Lung microvascular endothelial cell (primary cell): ENCODE measurements at regions not wholly inside any gene's neighbourhood (a gene's known extent, or its start where the extent isn't known, plus 50 kb on each side); places are given as distances from the start of the nearest gene placed in this dataset.
A peak's percentile ranks its signal among the peaks of the same experiment; 100 is the strongest.

ENCODE experiments used
- DNase-seq, 2 donors: peaks; one replicate each; pipeline versions ENCODE4 v3.0.0 to v3.0.0-alpha.2; 2010; ENCODE audit warnings: low read depth in 2 of 2

DNA sequence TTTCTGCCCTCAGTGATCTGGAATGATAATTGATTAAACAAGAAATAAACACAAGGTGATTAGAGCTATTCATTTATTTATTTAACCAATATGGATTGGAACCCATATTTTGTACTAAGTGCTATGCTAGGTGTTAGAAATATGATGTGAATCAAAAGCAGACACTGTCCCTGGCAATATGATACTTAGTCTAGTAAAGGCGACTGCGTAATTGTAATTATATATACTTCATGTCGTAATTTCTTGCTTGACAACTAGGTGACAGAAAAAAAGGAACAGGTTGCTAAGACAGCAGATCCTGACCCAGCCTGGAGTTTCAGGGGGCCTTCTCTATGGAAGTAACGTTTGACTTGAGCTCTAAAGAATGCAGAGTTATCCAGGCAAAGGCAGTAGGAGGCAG lies 236.5 kb upstream of the F9 start:
- DNase-seq, result no peak

DNA sequence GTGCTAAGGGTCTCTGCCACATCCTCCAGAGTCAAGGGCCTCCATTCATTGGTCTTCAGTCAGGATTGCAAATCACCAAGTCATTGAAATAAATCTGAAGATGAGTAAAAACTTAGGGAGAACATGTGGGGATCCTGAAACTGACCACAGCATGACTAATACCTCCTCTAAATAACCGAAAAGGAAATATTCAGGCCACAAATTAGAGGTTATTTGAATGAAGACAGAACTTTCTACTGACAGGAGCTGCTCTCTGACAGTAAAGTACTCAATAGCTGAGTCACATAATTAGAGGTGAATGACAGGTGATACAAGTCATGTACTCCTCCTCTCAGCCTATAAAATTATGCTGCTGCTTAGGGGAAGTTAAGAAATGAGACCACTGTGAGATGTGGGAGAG lies 240.2 kb upstream of the F9 start:
- no peak for DNase-seq

DNA sequence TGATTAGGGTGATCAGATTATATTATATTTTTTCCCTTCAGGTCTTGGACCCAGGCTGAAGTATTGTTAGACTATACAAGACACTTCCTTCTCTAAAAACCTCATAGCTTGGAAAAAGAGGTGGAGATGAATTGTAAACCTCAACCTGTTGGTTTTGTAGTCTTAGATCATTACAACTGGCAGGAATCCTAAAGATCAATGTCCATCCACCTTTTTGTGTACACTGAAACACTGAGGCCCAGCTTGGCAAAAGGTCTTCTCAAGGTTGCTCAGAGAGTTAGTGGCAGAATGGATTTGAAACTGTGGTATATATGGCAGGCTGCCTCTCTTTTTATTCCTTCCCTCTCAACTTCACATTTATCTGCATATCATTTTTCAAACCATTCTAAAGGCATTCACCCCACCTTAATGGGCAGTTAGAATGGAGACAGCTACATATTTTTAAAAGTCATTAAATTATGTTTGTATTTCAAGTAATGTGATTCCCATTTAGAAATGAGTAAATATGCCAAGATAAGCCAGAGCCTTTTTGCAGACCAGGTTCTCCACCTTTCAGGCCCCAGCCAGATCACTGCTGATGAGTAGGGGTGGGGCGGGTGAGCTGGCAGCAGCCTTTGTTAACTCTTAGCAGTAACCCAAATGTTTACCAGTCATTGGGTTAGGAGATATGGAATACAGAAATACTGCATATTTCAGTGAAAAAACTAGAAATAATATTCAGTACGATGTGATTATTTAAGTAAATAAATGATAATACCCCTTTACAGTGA lies 243.2 kb upstream of the F9 start:
- no peak for DNase-seq

DNA sequence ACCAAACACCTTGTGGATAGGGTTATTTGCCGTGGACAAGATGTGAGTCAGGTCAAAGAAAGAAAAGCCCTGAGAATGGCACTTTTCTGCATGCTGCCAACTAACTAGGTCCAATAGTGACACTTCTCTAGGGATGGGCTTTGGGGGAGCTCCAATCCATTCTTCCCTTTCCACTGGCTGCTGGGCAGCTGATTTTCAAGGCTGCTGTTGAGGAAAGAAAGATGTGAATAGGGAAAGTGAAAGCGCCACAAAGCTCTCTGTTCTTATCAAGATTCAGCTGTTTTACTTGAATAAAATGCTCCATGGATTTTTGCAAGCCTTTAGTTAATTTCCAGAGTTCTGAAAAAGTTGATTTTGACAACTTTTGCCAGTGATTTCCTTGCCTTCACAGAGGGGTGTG lies 244.2 kb upstream of the F9 start:
- DNase-seq, result no peak

DNA sequence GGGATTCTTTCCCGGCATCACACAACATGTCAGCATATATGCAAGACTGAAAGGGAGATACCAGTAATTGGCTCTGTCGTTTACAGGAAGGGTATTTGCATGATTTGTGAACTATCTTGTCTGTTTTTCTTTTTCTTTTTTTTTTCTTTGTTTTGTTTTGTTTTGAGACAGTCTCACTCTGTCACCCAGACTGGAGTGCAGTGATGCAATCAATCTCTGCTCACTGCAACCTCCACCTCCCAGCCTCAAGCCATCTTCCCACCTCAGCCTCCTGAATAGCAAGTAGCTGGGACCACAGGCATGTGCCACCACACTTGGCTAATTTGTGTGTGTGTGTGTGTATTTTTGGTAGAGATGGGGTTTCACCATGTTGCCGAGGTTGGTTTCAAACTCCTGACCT lies 262.7 kb upstream of the F9 start:
- no peak for DNase-seq

DNA sequence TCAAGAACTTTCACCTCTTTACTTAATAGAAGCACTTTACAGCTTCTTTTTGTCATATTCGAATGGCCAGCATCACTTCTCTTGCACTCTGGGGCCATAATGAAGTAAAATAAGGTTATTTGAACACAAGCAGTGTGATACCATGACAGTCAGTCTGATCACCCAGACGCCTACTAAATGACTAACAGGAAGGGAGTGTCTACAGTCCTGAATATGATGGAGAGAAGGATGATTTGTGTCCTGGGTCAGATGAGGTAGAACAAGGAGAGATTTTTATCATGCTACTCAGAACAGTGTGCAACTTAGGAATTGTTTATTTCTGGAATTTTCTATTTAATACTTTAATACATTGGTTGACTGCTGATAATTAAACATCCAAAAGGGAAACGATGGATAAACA lies 284.2 kb upstream of the F9 start:
- DNase-seq, result no peak

DNA sequence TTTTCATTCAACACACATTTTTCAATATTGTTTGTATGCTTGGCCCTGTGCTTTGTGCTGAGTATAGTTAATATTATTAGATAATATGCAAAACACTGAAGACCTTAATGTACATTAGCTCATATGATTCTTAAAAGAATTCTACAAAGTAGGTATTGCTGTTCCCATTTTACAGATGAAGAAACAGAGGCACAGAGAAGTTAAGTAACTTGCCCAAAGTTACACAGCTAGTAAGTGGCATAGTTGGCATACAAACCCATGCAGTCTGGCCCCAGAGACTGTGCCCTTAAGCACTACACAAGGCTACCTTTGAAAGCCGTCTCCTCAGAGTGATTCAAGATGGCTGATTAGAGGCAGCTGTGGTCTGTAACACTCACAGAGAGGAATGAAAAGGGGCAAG lies 293.4 kb upstream of the F9 start:
- DNase-seq, result no peak

DNA sequence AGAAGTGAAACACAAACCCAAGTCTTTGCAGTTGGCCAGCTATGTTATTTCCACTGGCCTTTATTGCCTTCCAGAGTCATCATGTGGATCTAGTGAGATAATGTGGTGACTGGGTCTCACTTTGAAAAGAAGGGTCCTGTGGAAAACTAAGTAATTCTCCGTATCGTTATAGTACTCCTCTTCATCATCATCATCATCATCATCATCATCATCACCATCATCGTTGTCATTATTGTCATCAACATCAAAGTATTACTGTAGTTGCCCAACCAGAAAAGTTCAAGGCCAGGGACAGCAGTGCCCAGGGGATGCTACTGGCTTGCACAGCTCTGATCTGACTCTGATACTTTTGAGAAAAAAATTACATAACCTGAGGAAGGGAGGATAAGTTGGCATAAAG lies 295.6 kb upstream of the F9 start:
- DNase-seq, result no peak

DNA sequence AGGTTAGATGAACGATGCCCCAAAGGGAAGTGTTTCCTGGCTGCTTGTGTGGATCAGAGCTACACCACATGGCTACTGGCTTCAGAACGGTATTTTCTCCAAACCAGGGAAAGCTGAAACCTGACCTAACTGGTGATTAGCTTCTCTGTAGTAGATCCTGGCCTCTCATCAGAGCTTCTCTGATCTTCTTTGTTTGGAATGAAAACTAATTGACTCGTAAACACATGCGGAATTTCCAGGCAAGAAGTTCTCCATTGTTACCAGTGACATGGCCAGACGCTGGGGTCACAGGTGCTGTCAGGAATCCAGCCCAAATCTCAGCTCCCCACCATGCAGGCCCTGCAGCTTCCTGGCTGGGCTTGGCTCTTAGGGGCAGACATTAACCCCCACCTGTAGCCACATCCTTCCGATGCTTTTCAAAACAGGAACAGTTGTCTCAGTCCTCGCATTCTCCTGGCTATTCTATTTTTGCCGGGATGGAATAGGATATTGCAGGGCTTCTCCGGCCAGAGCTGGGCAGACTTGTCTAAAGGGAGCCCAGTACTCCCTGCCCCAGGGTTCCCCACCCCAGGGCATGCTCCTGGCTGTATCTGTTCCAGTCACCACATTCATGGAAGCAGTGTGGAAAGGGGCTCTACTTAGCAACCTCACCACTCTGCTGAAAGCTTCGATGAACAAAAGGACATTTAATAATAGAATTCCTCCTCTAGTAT lies 305.4 kb upstream of the F9 start:
- DNase-seq, result peak in 1 of 2 donors; percentile 90

DNA sequence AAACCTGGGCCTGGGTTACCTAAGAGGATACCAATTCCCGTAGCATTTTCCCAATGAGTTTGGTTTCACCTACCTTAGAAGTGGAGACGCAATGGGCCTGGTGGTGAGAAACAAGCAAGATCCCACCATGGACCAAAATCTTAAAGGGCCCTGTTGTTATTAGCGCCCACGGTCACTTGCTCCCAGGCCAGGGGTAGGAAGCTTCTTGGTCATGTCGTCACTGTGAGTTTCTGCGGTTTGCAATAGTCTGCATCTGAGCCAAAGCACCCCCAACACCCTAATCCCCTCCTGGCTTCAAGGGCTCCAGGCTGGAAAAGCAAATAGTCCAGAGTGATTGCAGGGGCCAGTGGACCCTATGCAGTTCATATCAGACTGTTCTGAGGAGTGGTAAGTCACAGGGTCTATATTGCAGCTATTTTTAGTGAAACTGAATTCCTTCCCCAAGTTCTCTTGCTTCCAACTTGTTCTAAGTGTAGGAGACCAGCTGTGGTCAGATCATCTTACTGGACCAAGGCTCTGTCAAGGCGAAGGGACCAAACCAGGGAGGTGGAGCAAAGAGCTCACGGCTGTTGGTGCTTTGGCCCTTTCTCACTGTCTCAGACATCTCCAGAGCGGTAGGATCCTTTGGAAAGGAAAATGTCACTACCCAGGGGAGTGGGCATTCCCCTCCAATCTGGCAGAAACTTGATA lies 307.9 kb upstream of the F9 start:
- DNase-seq, result no peak

DNA sequence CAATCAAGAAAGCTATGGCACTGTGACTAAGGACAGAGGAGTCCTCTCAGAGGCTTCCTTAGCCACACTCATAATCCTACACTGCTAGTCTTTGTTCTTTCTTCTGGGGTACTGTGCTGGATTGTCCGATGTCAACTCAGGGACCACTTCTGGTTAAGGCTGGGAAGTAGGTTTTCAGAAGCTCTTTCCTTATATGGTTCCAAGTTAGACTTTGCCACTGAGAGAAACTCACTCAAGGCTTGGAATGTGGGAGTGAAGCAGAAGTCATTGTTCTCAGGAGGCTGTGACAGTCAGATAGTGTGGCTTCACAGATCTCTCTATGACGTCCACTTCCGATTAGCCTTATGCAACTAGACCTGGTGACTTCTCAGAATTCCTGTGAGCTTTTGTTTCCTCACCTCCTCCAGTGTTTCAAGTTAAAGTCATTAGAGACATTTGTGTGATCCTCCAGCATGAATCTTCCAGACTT lies 317.3 kb upstream of the F9 start:
- DNase-seq, result no peak

DNA sequence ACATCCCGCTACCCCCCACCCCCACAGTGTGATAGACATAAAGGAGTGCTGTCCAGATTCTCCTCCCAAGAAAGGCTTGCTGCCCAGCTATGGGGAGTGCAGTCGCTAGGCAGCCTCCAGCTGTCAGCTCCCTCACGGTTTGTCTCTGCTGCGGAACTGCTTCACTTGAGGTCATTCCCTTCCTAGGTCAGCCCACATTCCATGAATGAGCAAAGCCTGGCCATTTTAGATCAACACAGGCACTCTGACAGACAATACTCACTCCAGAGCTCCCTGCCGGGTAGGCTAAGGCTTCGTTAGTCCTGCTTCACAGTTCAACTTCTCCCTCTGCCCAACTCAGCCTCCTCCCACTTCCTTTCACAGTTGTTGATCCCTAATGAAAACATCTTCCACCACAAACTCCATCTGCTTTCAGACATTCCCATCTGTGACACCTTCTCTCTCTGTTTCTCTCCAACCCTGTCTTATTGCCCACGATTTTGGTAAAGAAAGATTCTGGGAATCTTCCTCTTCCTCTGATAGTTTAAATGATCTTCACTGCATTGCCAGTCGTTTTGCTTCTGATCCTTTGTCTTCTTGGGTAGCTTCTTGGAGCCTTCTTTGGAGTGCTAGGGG lies 318.9 kb upstream of the F9 start:
- DNase-seq, result no peak

DNA sequence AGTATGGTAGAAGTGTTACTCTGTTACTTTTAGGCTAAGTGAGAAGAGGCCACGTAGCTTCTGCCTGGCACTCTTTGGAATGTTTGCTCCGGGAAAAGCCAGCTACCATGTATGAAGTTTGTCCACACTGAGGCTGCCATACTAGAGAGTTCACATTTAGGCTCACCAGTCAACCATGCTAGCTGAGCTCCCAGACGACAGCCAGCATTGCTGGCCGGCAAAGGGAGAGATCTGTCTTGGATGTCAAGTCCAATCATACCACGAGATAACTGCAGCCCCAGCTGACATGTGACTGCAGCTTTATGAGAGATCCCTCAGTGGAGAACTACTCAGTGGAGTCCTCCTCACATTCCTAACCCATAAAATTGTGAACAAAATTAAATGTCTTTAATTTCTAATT lies 321.2 kb upstream of the F9 start:
- no peak for DNase-seq

DNA sequence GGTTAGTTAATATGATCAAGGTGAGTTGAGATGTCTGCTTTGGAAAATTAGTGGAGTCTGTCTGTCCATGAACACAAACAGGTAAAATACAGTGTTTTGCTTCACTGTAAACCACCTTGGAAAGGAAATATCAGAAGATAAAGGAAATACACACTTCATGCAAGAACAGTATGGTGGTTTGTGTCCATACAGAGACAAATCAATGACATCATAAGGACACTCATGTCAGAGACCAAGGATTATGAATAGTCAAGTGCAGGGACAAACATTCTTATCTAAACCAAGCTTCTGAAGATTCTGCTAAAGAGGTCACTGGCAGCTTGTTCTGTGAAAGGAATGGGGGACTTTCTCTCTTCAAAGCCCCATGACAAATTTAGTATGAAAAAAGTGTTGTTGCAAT lies 322.9 kb upstream of the F9 start:
- DNase-seq, result no peak

DNA sequence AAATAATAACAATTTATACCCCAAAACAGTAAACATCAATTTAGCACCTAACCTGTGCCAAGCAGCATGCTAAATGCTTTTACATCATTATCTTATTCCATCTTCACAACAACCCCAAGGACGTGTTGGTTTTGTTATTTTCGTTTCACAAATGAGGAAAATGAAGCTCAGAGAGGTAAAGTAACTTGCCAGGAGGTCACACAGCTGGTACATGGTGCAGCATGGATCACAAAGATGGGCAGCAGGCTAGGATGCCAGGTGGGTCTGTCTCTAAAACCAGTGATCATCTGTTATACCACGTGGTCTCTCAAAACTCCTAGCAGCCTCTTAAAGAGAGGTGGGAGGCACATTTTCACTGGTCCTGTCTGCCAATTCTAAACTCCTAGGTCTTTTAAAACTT lies 323.6 kb upstream of the F9 start:
- DNase-seq, result no peak

DNA sequence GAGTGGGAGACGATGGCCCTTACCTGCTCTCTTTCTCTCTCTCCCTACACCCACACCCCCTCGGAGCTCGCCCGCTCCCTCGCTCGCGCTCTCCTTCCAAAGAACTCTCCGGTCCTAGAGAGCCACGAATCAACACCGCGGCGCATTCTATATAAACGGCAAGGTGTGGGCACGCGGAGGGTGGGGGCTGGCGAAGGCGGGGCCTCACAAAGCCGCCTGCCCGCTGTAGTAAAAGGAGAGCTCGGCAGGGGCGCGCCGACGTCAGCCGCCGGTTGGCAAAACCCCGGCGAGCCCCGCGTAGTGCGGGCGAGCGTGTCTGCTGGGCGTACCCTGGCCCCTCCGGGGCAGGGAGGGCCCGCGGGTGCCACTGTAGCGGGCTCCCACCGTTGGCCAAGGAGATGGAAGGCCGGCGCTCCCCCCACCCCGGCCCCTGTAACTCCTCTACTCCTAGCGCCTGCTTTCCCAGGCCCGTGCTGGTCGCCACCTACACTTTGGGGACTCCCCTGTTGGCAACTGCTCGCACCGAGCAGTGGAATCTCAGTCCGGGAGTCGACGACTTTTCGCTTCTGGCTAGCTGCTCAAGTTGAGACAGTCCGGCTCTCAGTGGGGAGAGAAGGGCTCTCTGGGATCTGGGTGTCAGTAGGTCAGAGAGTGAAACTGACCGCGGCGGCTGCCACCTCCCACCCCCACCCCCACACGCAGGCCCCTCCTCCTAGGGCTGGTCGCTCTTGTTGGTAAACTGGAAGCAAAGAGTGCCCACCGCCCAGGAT lies 325.5 kb upstream of the F9 start:
- peak in 1 of 2 donors; percentile 82 for DNase-seq

DNA sequence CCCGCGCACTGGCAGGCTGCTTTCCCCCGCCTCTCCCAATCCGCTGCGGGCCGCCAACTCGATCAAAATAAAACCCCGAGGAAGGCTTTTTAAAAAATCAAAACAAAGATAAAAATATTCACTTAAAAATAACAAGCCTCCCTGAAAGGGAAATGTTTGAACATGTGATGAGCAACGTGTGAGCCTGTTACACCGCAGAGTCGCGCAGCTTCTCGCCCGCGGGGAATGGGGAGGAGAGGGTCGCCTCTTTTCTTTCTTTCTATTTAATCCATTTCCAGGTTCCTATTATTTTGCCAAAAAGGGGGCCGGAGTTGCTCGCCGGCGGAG lies 326.0 kb upstream of the F9 start:
- DNase-seq, result no peak

DNA sequence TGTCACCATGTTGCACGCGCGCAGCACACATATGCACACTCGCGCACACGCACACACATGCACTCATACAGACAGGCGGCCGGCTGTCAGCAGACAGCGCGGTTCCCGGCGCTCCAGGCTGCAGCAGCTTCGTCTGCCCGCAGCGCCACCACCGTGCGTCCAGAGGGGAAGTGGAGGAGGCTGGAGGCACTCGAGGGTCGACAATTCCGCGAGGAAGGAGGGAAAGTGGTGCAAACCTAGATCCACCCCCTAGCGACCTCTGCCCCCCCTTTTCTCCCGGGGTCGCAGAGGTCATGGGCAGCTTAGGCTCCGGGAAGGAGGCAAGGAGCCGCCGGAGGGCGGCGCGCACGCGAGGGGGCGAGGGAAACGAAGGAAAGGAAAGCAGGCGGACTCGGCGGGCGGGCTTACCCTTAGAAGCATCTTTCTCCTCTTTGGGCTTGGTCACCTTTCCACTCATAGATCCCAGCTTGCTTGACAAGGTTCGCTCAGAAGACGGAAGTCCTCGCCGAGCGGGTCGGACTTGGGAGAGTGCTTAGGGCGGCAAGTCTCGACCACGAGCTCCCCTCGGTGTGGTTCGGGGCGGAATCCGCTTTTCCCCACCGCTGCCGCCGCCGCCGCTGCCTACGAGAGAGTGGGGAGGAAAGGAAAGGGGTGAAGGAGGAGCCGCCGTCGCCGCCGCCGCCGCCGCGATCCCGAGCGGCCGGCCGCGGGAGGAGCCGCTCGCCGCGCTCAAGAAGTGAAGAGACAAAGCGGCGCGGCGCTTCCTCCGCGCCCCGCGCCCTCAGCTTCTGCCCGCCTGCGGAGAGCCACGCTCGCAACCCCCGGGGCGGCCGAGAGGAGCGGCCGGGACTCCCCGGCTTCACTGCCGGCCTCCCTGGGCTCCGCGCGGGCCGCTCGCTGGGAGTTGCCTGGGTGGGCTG lies 326.6 kb upstream of the F9 start:
- DNase-seq, result peak; percentile 14 to 54

DNA sequence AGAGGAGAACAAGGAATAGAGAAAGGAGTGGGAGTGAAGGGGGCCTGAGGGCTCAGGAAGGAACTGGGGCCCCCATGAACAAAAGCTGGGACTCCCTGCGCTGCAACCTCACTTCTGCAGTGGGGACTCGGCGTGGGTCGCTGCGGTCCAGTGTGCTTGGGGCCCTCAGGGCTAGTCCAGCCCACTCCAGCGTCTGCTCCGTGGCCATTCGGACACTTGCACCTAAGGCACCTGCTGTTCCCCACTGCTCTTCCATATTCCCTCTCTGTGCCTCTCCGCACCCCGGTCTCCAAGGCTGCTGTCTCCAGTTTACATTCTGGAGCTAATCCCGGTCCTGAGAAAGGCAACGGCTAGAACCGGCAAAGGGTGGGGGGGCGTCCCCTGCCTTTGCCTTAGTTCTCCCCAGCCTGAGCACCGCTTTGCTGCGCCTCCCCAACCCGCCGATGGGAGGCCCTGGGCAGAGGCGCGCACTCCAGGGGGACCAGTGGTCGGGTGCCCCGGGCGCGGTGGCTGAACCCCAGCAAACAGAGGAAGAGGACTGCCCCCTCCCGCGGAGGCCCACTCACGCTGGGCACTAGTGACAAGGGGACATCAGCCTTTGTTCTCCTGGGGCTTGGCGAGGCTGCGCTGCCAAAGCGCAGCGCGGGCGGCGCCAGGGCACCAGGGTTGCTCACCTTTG lies 327.7 kb upstream of the F9 start:
- no peak for DNase-seq

DNA sequence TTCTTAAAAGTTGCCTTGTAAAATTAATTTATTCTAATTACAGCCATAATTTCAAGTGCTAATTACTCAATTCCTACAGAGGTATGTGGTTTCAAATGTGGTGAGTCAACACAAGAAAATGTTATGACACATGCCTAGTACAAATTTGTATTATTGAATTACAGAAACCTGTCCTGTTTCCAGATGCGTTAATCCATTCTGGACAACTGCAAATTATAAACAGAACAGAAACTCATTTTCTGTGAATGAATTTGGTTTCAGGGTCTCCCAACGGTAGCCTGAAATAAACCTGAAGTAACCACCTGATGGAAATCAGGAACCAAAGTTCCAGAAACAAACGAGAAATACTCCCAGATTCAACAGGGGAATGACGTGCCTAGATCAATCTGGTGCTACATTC lies 328.6 kb upstream of the F9 start:
- DNase-seq, result no peak
